Caco-2 (cell line): ENCODE measurements at regions not wholly inside any gene's neighbourhood (a gene's known extent, or its start where the extent isn't known, plus 50 kb on each side); places are given as distances from the start of the nearest gene placed in this dataset.

Experiments
- BruUV-seq: library from RNA; stranded (reverse); fragments of 400-500 nt; replicated peaks from 2 replicates; lab custom pipeline; 2021; lab: Mats Ljungman, UMichigan
- CTCF ChIA-PET: fragments of 300-600 bp; sonication (Branson Sonifier 250); formaldehyde crosslinking; loops from one replicate; lab custom pipeline; 2022; ENCODE audit warnings: antibody characterized with exemption; lab: Charles Lee
- POLR2A ChIA-PET: fragments of 300-600 bp; sonication (Branson Sonifier 250); formaldehyde crosslinking; loops from one replicate; lab custom pipeline; 2022; ENCODE audit warnings: antibody characterized with exemption; lab: Charles Lee
- DNase-seq, 2 experiments: peaks; one replicate each; pipeline versions ENCODE4 v3.0.0 to v3.0.0-alpha.2; 2020 to 2022
- H3K27me3 ChIP-seq: replicated peaks from 2 replicates; pipeline ENCODE4 v1.6.0; 2011; ENCODE audit warnings: low read length; ENCODE audit not compliant: control insufficient read depth, insufficient read depth
- H3K36me3 ChIP-seq: 2 replicates; pipeline ENCODE4 v1.5.1; 2011; ENCODE audit warnings: low read length; ENCODE audit not compliant: control insufficient read depth, insufficient read depth
- H3K4me1 ChIP-seq: fragments of 250-450 bp; sonication (Bioruptor Pico); 2 replicates; pipeline ENCODE4 v1.5.1; 2020; ENCODE audit warnings: mild to moderate bottlenecking
- H3K4me3 ChIP-seq: 2 replicates; pipeline ENCODE4 v1.5.1; 2011; ENCODE audit warnings: low read depth, mild to moderate bottlenecking, control low read depth, low read length
- H3K9me3 ChIP-seq: fragments of 250-450 bp; sonication (Bioruptor Pico); 2 replicates; pipeline ENCODE4 v1.5.1; 2020; ENCODE audit warnings: mild to moderate bottlenecking, moderate library complexity
- H3K27ac Mint-ChIP-seq: one replicate; pipeline ENCODE4 v1.8.0; 2022; ENCODE audit warnings: mixed read lengths; ENCODE audit not compliant: unreplicated experiment
- H3K27me3 Mint-ChIP-seq: one replicate; pipeline ENCODE4 v1.8.0; 2022; ENCODE audit warnings: mixed read lengths; ENCODE audit not compliant: insufficient read depth, unreplicated experiment
- H3K36me3 Mint-ChIP-seq: one replicate; pipeline ENCODE4 v1.8.0; 2022; ENCODE audit warnings: mild to moderate bottlenecking, mixed read lengths; ENCODE audit not compliant: insufficient read depth, unreplicated experiment
- H3K4me1 Mint-ChIP-seq: one replicate; pipeline ENCODE4 v1.8.0; 2022; ENCODE audit warnings: low read depth, mixed read lengths; ENCODE audit not compliant: unreplicated experiment
- H3K4me3 Mint-ChIP-seq: one replicate; pipeline ENCODE4 v1.8.0; 2022; ENCODE audit warnings: mild to moderate bottlenecking, moderate library complexity, mixed read lengths; ENCODE audit not compliant: unreplicated experiment
- H3K9me3 Mint-ChIP-seq: one replicate; pipeline ENCODE4 v1.8.0; 2022; ENCODE audit warnings: mixed read lengths; ENCODE audit not compliant: unreplicated experiment
- intact Hi-C: fragments of 100-400 bp; cut with micrococcal nuclease; formaldehyde crosslinking; loops from one replicate; pipeline ENCODE4 v1.10.0; 2022; ENCODE audit not compliant: unreplicated experiment
- TF ChIP-seq, protein P1 (sequence below), 2 experiments: fragments of 200-600 bp in 1 of 2; IDR thresholded peaks; 1 replicate in 1 of 2; 2 replicates in 1 of 2; pipeline versions ENCODE4 v1.5.1 to v1.8.0; 2011 to 2022; ENCODE audit warnings: antibody characterized with exemption in 1 of 2, control low read depth in 1 of 2, inconsistent platforms in 1 of 2, low read depth in 1 of 2, low read length in 1 of 2, mild to moderate bottlenecking in 1 of 2, moderate library complexity in 1 of 2; ENCODE audit not compliant: insufficient read depth in 1 of 2, severe bottlenecking in 1 of 2, unreplicated experiment in 1 of 2

DNA sequence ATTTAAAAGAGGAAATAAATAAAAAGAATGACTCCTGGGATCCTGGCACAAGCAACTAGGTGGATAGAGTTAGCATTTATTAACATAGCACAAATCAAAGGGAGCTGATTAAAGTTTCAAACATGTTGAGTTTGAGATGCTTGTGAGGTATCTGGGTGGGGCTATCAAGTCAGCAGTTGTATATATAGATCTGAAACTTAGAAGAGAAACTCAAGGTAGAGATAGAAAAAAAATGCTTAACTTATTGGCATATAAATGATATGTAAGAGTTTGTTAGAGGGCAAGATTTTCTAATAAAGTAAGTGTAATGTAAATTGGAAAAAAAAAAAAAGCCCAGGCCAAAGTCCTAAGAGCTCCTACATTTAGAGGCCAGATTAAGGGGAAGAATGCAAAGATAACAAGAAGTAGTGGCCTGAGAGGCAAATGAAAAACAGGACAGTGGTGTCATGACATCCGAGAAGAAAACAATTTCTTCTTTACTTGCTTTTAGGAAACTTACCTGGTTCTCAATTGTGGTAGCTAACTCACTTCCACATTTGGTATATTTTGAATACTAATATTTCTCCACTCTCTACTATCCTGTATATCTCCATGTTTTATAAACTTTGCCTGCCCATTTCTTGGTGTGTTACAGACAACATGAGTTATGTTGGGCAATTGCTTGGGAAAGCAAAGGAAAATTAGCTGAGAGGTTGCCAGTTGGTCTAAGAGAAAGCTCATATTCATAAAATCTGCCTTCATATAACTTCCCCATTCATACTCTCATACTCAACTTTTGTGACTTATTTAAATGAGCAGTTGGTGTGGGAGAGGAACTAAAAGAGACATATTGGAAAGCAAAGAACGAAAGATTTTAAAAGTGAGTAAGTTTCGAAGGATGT is 169.2 kb downstream of the PARM1 start:
- Mint-ChIP-seq H3K4me1 (no peaks in the 10 kb centered on the region), H3K27ac (no peak overlapping the region), H3K4me3 (no peak overlapping the region), H3K9me3 (peaks cover 19% of the 10 kb centered on the region), H3K27me3 (no peaks in the 10 kb centered on the region), H3K36me3 (no peaks in the 10 kb centered on the region)
- ChIA-PET POLR2A (no interaction called here), CTCF (no interaction called here)
- no peak for DNase-seq
- intact Hi-C loops, result no loop called here
- Histone ChIP-seq H3K9me3 (peaks cover 12% of the 10 kb centered on the region; the same call in 1 of the 2 replicates), H3K4me3 (no peak overlapping the region), H3K4me1 (no peaks in the 10 kb centered on the region), H3K36me3 (no peaks in the 10 kb centered on the region), H3K27me3 (no peaks in the 10 kb centered on the region)
- no TSS peak for BruUV-seq
- TF ChIP-seq, protein P1, sequence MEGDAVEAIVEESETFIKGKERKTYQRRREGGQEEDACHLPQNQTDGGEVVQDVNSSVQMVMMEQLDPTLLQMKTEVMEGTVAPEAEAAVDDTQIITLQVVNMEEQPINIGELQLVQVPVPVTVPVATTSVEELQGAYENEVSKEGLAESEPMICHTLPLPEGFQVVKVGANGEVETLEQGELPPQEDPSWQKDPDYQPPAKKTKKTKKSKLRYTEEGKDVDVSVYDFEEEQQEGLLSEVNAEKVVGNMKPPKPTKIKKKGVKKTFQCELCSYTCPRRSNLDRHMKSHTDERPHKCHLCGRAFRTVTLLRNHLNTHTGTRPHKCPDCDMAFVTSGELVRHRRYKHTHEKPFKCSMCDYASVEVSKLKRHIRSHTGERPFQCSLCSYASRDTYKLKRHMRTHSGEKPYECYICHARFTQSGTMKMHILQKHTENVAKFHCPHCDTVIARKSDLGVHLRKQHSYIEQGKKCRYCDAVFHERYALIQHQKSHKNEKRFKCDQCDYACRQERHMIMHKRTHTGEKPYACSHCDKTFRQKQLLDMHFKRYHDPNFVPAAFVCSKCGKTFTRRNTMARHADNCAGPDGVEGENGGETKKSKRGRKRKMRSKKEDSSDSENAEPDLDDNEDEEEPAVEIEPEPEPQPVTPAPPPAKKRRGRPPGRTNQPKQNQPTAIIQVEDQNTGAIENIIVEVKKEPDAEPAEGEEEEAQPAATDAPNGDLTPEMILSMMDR (IDR thresholded peaks at IDR 0.05; ENCODE audit: insufficient read depth in 1 of 2, low read depth in 1 of 2, low read length in 1 of 2, severe bottlenecking in 1 of 2, unreplicated experiment in 1 of 2), result no peak
